ENCODE measurements at regions not wholly inside any gene's neighbourhood (a gene's known extent, or its start where the extent isn't known, plus 50 kb on each side); places are given as distances from the start of the nearest gene placed in this dataset.

- TF ChIP-seq, protein P1, sequence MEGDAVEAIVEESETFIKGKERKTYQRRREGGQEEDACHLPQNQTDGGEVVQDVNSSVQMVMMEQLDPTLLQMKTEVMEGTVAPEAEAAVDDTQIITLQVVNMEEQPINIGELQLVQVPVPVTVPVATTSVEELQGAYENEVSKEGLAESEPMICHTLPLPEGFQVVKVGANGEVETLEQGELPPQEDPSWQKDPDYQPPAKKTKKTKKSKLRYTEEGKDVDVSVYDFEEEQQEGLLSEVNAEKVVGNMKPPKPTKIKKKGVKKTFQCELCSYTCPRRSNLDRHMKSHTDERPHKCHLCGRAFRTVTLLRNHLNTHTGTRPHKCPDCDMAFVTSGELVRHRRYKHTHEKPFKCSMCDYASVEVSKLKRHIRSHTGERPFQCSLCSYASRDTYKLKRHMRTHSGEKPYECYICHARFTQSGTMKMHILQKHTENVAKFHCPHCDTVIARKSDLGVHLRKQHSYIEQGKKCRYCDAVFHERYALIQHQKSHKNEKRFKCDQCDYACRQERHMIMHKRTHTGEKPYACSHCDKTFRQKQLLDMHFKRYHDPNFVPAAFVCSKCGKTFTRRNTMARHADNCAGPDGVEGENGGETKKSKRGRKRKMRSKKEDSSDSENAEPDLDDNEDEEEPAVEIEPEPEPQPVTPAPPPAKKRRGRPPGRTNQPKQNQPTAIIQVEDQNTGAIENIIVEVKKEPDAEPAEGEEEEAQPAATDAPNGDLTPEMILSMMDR (IDR thresholded peaks at IDR 0.05; ENCODE audit: low read depth, low read length): no peak
- Histone ChIP-seq H3K4me3 (ENCODE audit: low read depth, low read length) (no peak overlapping the region), H3K4me1 (no peaks in the 10 kb centered on the region), H3K9me3 (no peaks in the 10 kb centered on the region), H3K36me3 (no peaks in the 10 kb centered on the region), H3K27me3 (no peaks in the 10 kb centered on the region)
- DNase-seq: no peak
Observed at GRCh38 chrX:40326186-40326965, 228.6 kb upstream of the BCOR start.

DNA sequence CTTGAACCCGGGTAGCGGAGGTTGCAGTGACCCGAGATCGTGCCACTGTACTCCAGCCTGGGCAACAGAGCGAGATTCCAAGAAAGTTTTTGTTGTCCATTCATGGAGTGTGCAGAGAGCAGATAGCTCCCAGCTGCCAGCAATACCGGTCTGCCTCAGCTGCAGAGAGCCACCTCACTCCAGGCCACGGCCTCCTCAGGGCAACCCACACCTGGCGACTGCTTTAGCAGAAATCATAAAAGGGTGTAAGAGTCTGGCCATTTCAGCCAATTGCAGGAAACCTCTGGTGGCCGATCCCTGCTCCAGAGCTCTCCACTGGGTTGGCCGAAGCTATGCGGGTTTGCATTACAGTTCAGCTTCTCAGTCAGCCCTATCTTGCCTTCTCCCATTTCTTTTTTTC is 227.4 kb upstream of the BCOR start:
- Histone ChIP-seq H3K36me3 (no peaks in the 10 kb centered on the region), H3K4me1 (no peaks in the 10 kb centered on the region), H3K4me3 (ENCODE audit: low read depth, low read length) (no peak overlapping the region), H3K9me3 (no peaks in the 10 kb centered on the region), H3K27me3 (no peaks in the 10 kb centered on the region)
- DNase-seq: no peak
- TF ChIP-seq, protein P1 (IDR thresholded peaks at IDR 0.05; ENCODE audit: low read depth, low read length): no peak

DNA sequence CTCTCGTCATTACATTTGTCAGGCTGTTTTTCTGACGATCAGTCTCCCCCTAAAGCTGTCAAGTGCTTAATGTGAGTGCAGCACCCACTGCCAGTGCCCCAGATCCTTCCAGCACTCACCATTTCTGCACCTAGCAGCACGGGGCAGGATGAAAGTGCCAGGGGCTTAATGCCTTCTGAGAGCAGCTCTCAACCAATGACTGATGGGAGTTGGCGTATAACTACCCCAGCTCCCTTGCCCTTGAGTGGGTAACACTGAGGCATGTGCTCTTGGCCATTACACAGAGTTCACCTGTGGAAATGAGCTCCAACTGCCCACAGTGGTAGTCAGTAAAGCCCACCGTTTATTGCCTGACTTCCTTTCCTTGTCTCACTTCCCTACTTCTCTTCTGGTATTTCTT is 226.2 kb upstream of the BCOR start:
- TF ChIP-seq, protein P1 (IDR thresholded peaks at IDR 0.05; ENCODE audit: low read depth, low read length): no peak
- Histone ChIP-seq H3K4me3 (ENCODE audit: low read depth, low read length) (no peak overlapping the region), H3K4me1 (no peaks in the 10 kb centered on the region), H3K27me3 (no peaks in the 10 kb centered on the region), H3K36me3 (no peaks in the 10 kb centered on the region), H3K9me3 (no peaks in the 10 kb centered on the region)
- DNase-seq: no peak

GRCh38 chrX:40320819-40321218 is 223.1 kb upstream of the BCOR start:
- Histone ChIP-seq H3K4me1 (no peaks in the 10 kb centered on the region), H3K9me3 (no peaks in the 10 kb centered on the region), H3K36me3 (no peaks in the 10 kb centered on the region), H3K27me3 (no peaks in the 10 kb centered on the region), H3K4me3 (ENCODE audit: low read depth, low read length) (no peak overlapping the region)
- DNase-seq: no peak
- TF ChIP-seq, protein P1 (IDR thresholded peaks at IDR 0.05; ENCODE audit: low read depth, low read length): no peak

DNA sequence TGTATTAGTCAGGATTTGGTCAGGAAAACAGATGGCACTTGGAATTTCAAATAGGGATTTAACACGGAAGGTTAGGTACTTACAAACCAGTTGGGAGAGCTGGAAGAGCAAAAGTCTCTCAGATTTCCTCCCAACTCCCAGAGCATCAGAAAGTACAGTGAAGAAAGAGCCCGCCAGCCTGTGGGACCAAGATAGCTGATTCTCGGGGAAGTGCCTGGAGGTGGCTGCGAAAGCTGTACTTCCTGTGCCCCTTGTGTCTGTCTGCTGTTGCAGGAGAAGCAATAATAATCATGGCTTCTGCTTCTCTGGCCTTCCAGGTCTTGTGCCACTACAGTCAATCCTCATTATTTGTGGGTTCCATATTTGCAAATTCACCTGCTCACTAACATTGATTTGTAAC is 221.0 kb upstream of the BCOR start:
- DNase-seq: no peak
- TF ChIP-seq, protein P1 (IDR thresholded peaks at IDR 0.05; ENCODE audit: low read depth, low read length): no peak
- no peaks in the 10 kb centered on the region for H3K27me3 ChIP-seq
- H3K4me3 ChIP-seq (ENCODE audit: low read depth, low read length): no peak overlapping the region
- H3K9me3 ChIP-seq: no peaks in the 10 kb centered on the region
- H3K36me3 ChIP-seq: no peaks in the 10 kb centered on the region
- H3K4me1 ChIP-seq: no peaks in the 10 kb centered on the region

DNA sequence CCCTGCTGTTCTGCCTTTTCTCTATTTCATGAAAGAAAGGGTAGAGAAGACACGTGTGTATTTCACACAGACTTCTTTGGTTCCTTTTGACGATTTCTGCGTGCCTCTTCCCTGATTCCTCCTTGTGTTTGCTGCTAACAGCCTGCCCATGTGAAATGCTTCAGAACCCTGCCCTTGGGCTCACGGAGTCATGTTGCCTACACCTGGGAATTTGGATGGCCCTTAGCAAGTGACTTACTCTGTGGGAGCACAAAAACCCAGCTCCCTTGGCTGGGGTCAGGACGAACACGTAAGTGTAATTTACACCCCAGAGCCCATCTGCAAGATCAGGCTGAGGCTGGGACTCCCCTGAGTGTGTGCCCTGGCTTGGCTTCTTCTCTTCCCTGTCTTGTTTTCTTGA is 220.3 kb upstream of the BCOR start:
- Histone ChIP-seq H3K4me1 (no peaks in the 10 kb centered on the region), H3K27me3 (no peaks in the 10 kb centered on the region), H3K36me3 (no peaks in the 10 kb centered on the region), H3K4me3 (ENCODE audit: low read depth, low read length) (no peak overlapping the region), H3K9me3 (no peaks in the 10 kb centered on the region)
- TF ChIP-seq, protein P1 (IDR thresholded peaks at IDR 0.05; ENCODE audit: low read depth, low read length): no peak
- no peak for DNase-seq

All from BE2C (cell line).